ENCODE measurements at regions not wholly inside any gene's neighbourhood (a gene's known extent, or its start where the extent isn't known, plus 50 kb on each side); places are given as distances from the start of the nearest gene placed in this dataset.

GRCh38 chr17:34799751-34800150, 161.5 kb downstream of the CCT6B start:
- TF ChIP-seq CTCF (IDR thresholded peaks at IDR 0.05) = no peak
- Histone ChIP-seq H3K4me3 (no peak overlapping the region), H3K27ac (no peak overlapping the region)
- no peak for DNase-seq (ENCODE audit: low spot score)

- TF ChIP-seq CTCF (IDR thresholded peaks at IDR 0.05) = no peak
- Histone ChIP-seq H3K27ac (no peak overlapping the region), H3K4me3 (no peak overlapping the region)
- DNase-seq (ENCODE audit: low spot score) = no peak
Observed at GRCh38 chr17:34798581-34798980, 162.7 kb downstream of the CCT6B start.

- H3K27ac ChIP-seq = no peak overlapping the region
- H3K4me3 ChIP-seq = no peak overlapping the region
- no peak for DNase-seq (ENCODE audit: low spot score)
- no peak for TF ChIP-seq CTCF (IDR thresholded peaks at IDR 0.05)
Observed at GRCh38 chr17:34797720-34798119, 163.5 kb downstream of the CCT6B start.

- DNase-seq (ENCODE audit: low spot score) = no peak
- H3K27ac ChIP-seq = no peak overlapping the region
- no peak for TF ChIP-seq CTCF (IDR thresholded peaks at IDR 0.05)
- H3K4me3 ChIP-seq = no peak overlapping the region
Observed at GRCh38 chr17:34793231-34793908, 167.9 kb downstream of the CCT6B start.

GRCh38 chr17:34788696-34789095, 172.6 kb downstream of the CCT6B start:
- TF ChIP-seq CTCF (IDR thresholded peaks at IDR 0.05) = no peak

GRCh38 chr17:34784526-34784925, 176.7 kb downstream of the CCT6B start:
- H3K4me3 ChIP-seq = no peak overlapping the region
- no peak for TF ChIP-seq CTCF (IDR thresholded peaks at IDR 0.05)
- H3K27ac ChIP-seq = no peak overlapping the region
- no peak for DNase-seq (ENCODE audit: low spot score)

More at GRCh38 chr17:34788696-34789095, 172.6 kb downstream of the CCT6B start:
- H3K27ac ChIP-seq = no peak overlapping the region
- no peak overlapping the region for H3K4me3 ChIP-seq
- no peak for DNase-seq (ENCODE audit: low spot score)

GRCh38 chr17:34782271-34782670, 179.0 kb downstream of the CCT6B start:
- DNase-seq (ENCODE audit: low spot score) = no peak
- no peak overlapping the region for H3K4me3 ChIP-seq
- H3K27ac ChIP-seq = no peak overlapping the region
- no peak for TF ChIP-seq CTCF (IDR thresholded peaks at IDR 0.05)

Measured in coronary artery (tissue), 2 donors.